GM21381 (cell line): ENCODE measurements at regions not wholly inside any gene's neighbourhood (a gene's known extent, or its start where the extent isn't known, plus 50 kb on each side); places are given as distances from the start of the nearest gene placed in this dataset.

Experiments used
- ATAC-seq: cut with Tn5 transposase; IDR thresholded peaks from one replicate; pipeline ENCODE4 v1.9.1; 2021; ENCODE audit warnings: mild to moderate bottlenecking, moderate library complexity; ENCODE audit not compliant: unreplicated experiment

DNA sequence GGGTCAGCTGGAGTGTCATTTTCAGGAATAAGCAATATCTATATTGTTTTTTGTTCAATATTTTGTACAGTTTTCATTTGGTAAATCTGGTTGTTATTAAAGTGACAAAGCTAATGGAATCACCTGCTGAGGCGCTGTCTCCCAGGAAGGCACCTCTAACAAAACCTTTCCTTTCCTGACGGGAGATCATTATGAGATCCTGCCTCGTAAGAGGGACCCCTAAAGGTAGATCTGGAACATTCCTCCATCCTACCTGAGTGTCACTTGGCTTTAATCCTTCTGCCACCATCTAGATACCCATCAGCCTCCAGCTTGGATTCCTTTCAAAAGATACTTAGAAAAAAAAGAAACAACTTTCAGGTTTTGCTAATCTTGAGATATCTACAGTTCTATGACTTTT lies 157.7 kb downstream of the FAT3 start:
- ATAC-seq = no peak

DNA sequence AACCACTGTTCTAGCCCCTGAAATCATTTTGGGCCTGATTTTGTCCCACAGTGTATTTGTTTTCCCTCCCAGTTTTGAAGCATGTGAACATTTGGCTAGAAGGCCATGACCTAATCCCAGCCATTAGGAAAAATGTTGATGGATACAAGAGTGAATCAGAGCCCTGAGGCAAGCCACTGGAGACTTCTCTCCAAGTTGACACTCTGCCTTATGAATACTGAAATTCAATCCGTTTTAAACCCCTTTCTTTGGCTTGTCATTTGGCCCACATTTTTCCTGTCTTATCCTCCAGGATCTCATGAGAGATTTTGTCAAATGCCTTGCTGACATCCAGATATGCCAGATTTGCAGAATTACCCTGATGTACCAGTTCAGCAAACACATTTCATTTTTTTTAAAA lies 158.8 kb downstream of the FAT3 start:
- no peak for ATAC-seq

DNA sequence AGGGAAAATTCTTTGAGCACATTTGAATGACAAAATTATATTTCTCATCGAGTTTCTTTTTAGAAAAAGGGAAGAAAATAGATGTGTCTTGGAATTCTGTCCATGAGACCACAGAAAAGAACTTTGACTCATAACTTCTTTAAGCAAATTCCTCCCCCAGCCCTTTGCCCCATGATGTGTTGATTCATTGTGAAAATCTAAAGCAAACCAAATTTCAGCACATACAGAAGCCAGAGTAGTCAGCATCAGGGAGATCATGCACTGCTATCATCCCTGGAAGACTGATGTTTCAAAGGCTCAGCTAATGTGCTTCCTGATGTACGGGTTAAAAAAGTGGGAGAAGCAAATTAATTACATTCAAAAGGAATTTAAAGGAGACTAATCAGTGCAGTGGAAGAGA lies 159.7 kb downstream of the FAT3 start:
- no peak for ATAC-seq

DNA sequence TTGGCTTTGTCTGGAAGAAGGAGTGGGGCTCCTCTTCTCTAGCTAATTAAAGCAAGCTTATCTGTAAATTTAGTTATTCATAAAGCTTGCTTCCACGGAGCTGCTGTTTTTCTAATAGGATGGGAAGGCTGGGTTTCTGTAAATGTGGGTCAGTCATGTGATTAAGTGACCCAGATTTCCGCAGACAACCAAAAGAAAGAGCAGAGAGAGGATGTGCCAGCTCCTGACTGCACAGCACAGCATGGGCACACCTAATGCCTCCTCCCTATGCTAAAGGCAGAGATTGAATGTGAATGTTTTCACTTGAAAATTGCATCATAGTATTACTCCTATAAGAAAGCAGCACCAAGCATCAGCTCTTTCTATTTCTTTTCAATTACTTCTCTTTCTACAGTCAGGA lies 160.2 kb downstream of the FAT3 start:
- ATAC-seq = no peak

DNA sequence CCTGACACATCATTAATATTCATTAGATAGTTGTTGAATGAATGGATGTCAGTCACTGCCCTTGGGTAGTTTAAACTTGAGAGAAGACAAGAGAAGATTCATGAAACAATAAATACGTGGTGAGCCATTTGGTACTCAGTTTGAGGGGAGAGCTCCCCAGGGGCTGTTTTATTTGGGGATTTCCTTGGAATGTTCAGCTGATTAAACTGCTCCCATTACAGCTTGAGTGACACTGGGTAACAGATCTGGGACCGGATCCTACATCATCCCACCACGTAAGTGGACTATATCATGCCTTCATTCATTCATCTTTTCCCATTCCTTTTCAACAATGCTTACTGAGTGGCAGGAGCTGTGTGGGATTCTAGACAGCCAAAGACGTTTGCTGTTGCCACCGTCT lies 162.0 kb downstream of the FAT3 start:
- no peak for ATAC-seq

DNA sequence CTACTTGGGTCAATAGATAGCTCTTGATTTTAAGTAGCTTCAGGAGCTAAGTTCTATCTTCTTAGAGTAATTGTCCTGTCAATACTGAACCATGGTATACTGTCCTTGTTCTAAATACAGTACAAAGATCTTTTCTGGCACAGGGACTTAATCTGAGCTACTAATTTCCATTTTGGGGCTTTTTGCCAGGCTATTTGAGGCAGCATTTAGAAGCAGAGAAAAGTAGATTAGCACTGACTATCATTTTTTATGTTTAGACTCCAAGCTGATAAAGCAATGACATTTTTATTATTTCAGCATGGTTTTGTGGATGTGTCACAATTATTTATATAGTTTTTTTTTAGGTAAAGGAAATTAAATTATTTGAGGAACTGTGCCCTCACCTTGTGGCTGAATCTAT lies 163.2 kb downstream of the FAT3 start:
- ATAC-seq = no peak

DNA sequence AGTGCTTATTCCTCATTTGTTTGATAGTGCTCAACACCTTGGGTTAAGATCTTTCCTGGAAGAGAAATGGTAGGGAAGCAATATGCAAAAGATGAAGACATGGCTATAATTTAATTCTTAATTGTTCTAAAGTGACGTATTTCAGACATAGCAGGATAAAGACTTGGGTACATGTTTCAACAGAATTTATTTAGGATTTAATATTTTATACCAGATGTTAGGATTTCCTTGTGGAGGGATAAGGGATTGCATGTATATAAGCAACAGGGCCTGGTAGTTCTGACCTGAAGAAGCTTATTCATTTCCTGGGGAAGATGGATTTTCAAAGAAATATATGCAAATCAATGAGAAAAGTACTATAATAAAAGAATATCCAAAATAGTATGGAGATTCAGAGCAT lies 163.8 kb downstream of the FAT3 start:
- ATAC-seq = no peak

DNA sequence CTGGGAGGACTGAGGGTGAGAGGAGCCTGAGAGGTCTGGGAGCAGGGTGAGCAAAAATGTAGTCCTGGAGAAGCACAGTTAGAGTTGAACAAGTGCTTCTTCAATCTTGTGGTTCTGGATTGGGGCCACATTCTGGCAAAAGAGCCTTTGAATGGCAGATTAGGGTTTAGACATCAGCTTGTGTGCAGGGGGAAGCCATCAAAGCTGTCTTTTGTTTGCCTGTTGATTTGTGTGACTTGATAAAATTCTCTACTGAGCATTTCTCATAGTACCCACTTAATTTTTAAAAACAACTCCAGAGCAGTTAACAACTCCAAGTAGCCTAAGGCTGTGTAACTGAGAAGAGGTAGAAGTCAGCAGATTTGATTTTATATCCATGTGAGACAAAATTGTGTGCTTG lies 166.2 kb downstream of the FAT3 start:
- ATAC-seq = no peak

DNA sequence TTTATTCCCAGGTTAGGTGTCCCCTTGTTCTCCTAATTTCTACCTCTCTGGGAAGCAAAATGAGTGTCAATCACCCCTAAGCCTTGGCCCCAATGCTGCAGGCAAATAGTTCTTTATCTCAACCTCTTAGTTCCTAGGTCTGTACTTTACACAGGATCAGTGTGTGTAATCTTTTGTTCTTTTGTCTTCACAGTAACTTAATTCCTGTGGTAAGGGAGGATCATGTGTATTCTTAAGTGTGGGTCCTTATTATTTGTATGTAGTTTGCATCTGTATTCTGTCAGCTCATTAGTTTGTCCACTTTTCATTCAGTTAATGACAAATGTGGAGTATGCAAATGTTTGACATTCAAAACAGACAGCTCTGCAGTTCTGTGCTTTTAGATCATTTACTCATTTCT lies 166.7 kb downstream of the FAT3 start:
- no peak for ATAC-seq

DNA sequence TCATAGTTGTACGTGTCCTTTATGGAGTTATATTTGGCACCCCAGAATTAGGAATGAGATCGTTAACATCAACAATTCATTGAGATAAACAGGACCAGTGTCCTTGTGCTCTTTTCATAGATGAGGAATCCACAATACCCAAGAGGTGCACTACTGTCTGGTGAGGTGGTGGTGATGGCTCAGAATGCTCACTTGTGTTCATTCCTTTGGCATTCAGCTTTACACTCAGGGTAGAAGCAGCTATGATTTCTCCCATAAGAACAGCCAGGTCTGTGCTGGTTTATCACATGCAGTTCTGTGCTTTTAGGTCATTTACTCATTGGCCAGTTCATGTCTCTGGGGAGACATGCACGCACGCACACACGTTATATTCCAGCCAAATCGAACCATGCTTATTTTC lies 167.2 kb downstream of the FAT3 start:
- no peak for ATAC-seq

DNA sequence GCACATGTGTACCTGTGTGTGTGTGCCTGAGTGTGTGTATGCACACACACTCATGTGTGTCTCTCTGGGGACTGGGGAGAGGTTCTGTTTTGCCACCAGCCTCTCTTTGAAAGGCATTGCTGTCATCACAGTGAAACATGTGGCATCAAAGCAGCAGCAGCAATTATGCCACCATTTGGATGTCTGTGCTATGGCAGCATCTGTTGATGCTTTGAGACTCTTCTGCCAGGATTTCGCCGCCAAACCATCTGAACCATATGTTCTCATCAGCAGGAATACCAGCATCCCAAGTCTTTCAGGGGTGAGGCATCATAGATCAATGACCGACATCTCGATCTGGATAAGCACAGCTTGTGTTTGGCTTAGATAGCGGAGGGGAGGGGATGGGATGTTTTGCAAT lies 168.6 kb downstream of the FAT3 start:
- ATAC-seq = no peak

DNA sequence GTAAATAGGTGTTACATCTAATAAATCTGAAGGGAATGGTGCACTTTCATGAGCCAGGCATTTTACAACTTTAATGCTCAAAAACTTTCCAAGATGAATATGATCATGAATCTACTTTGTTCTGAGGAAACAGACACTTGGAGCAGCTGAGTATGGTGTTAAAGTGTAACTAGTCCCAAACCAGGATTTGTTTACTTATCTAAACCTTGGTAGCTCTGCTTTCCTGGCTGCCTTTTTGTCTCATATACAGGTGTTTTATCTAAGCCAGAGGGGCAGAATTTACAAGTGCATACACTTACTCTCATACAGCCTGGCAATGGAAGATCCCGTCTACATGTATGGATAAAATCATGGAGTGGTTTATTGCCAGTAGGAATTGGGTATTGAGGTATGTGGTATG lies 171.5 kb downstream of the FAT3 start:
- no peak for ATAC-seq

DNA sequence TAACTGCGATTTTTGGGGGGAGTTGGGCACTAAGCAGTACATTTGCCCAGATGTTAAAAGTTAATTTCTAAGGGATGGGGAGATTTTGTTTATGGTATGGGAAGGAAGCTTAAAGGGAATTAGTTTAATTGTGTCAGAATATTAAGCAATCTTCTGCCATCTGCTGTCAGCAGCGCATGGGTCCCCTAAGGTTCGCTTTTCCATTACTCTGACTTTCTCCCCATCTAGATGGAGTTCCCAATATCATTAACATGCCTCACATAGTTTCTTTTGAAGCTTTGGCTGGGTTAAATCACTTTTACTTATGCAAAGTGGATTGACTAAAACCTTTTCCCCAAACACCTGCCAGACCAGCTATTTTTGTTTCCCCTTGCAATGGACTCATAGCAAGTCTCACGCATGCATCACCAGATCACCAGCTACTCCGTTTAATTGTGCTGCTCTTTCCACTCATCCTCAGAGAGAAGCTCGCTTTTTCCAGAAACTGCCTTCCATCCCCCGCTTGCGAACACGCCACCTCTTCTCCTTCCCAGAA lies 172.7 kb downstream of the FAT3 start:
- ATAC-seq = no peak

DNA sequence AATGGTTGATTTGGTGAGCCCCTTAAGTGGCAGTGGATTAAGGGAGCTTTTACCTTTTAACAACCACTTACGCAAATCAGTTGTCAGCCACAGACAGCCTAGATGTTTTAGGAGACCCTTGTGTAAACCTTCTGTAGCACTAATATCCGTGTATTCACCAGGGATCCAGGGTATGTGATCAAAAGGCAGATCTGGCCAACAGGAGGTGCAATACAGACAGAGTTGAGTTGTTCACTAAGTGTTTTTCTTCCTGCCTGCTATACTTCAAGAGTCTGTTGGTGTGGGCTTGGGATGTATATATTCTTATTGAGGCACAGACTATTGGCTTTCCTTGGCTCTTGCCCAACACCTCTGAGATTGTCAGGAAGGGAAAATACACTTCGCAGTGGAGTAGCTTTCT lies 175.1 kb downstream of the FAT3 start:
- no peak for ATAC-seq

DNA sequence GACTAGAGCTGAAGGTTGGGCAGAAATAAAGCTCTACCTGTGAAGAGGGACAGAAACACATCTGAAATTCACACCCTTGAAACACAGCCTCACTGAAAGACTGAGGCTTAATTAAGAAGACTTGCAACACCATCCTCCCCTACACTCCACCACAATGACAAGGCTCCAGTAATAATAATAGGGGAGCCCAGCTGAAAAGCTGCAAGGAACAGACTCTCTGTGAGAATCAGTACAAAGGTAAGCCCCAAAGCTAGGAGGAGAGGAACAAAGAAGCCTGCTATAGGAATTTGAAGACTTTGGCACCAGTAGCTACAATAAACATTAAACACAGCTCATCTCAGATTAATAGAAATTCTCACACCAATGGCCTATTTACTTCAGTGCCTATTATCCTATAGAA lies 176.9 kb downstream of the FAT3 start:
- no peak for ATAC-seq

DNA sequence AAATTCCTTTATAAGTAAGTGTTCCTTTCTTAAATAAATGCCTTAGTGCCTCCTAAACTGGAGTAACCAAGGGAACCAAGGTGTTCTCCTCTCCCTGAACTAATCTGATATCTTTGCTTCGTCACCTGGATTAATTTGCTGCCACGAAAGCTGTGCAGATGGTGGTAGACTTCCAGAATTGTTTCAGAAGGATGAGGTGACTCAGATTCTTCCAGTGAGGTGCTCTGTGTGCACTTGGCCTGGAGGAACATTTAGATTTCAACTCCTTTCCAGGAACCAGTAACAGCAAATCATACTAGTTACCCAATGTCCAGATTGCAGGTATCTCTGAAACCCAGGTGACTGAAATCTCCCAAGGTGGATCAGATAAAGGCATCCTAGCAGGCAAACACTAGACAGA lies 181.9 kb downstream of the FAT3 start:
- ATAC-seq = no peak

DNA sequence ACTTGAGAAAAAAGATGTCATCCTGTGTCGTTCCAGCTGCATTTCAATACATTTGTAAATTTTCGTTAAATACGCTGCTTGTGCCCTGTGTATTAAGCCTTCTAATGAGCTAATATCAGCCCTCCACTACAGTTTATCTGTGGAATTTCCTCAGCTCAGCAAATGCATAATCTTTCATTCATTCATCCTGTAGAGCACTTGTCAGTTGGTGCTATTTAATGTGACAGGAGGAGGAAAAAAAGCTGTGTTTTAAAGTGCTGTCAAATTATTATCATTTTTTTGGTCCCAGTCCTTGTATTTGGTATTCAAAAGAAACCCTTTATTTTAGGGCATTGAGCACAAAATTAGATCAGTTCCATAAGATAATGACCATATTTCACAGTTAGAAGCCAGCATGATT lies 184.7 kb downstream of the FAT3 start:
- no peak for ATAC-seq

DNA sequence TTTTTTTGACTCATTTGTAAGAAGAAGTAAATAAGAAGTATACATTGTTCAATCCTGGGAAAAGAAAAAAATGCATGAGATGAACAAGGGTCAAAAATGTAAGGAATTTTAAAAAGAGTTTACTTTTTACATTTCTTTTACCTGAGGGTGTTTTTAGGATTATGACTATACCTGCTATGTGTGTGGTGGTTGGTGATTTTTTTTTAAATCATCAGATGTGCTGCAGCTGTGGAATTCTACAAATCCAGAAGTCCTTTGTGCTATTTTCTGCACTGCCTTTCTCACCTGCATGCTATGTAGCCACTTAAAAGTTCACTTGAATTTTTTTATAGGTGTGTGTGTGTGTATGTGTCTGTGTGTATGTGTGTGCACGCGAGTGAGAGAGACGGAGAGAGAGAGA lies 185.3 kb downstream of the FAT3 start:
- ATAC-seq = no peak

DNA sequence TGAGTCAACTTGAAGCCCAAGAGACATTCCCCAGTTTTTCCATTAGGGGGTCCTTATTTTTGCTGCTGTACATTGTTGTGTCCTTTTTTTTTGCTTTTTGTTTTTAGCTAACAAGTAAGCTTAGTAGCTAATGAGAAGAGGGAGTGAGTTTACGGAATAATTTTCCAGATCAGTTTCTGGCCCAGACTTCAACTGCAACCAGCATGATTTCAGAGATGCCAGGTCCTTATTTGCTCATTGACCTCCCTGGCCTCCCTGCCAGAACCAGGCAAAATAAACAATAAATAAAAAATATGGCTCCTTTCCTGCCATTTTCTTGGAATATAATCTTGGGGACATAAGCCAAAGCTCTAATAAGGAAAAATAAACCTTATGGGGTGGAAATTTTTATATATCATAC lies 185.9 kb downstream of the FAT3 start:
- ATAC-seq = no peak

DNA sequence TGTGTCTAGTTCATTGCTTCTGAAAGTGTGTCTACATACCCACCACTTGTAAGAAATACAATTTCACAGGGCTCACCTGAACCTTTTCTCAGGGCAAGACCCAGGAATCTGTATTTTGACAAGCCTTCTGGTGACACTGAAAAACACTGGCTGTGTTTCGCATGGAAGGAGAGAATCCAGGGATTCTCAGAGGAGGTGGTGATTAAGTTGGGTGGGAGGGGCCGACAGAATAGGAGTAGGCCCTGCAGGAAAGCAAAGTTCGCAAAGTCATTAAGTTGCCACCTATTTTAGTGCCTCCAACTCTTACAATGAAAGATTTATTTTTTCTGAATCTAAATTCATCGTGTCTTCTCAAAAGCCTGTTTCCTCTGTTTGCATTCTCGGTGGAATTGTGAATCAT lies 186.8 kb downstream of the FAT3 start:
- no peak for ATAC-seq

DNA sequence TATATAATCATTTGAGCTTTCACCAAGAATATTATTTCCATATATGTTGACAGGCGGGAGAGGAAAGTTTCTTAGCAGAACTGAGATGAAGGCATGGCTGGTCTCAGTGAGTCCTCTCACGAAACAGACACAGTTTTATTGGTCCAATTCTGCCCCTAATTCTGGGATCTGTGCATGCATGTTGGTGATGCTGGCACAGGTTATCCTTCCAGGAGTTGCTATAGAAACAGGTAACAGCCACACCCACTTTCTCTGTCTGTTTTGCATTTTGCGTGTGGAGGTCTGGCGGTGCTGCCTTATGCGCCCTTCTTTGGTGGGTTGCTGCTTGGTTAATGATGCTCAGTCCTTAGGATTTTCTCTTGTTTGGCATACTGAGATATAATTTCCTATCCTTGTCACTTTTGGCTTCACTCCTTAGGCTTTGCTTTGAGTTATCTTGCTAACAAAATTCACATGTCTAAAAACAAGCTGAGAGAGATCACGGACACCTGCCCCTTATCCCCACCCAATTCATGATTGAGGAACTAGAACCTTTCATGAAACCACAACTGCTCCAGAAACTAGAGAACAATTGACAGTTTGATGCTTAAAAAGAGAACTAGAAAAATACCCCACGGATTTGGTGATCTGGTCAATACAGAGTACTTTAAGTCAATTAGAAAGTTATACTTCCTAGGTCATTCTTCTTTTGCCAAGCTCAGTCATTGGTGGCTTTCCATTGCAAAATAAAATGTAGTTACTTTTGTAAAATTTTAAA lies 189.3 kb downstream of the FAT3 start:
- no peak for ATAC-seq

DNA sequence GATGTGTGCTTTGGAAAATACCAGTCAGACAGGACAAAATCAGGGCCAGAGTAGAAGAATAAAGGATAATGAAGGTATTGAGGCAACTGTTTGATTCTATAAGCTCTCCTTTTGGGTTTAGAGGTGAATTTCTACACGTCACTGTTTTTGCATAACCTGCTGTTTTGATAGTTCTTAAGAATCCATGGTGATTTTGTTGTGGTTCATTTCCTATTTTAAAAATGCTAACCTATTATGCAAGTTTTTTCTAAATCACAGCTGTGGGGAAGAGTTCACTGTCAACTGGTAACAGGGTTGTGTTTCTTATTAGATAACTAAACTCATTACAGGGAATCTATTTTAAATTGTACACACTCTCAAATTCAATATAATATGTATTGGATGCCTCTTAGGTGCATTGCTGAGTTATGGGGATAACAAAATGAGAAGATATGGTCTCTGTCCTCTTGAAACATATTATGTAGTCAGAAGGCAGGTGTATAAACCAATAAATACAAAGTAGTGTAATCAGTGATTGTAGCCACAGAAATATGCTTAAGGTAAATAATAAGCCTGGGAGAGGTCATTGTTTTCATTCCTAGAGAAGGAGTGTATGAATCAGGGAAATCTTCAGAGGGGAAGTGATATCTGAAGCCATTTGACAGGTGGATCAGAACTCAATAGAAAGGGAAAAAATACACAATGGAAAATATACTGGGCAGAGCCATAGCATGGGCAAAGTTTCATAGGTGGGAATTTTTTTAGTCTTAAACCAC lies 192.5 kb downstream of the FAT3 start:
- no peak for ATAC-seq
